Adrenal gland (tissue), 9 donors: ENCODE measurements at regions not wholly inside any gene's neighbourhood (a gene's known extent, or its start where the extent isn't known, plus 50 kb on each side); places are given as distances from the start of the nearest gene placed in this dataset.

Experiments used
- DNase-seq, 7 donors: peaks; one replicate each; pipeline ENCODE4 v3.0.0-alpha.2; 2019 to 2020
- H3K27ac ChIP-seq, 5 donors: fragments of 200-600 bp; sonication (generic) in 4 of 5; 1 replicate in 3 of 5; 2 replicates in 2 of 5; pipeline versions ENCODE4 v1.5.1 to v1.8.0; 2016 to 2020; ENCODE audit warnings: mild to moderate bottlenecking in 1 of 5
- H3K27me3 ChIP-seq: fragments of 200-600 bp; 2 replicates; pipeline ENCODE4 v1.8.0; 2021
- H3K36me3 ChIP-seq, 2 donors: fragments of 200-600 bp; replicated peaks in 1 of 2; 1 replicate in 1 of 2; 2 replicates in 1 of 2; pipeline versions ENCODE4 v1.5.1 to v1.8.0; 2018 to 2022
- H3K4me1 ChIP-seq, 2 donors: fragments of 200-600 bp; replicated peaks in 1 of 2; 1 replicate in 1 of 2; 2 replicates in 1 of 2; pipeline versions ENCODE4 v1.5.1 to v1.8.0; 2018 to 2021
- H3K4me3 ChIP-seq, 4 donors: fragments of 200-600 bp; sonication (generic) in 3 of 4; one replicate each; pipeline ENCODE4 v1.5.1; 2016 to 2018
- H3K9me3 ChIP-seq, 3 donors: fragments of 200-600 bp; sonication (generic) in 1 of 3; replicated peaks in 1 of 3; 1 replicate in 2 of 3; 2 replicates in 1 of 3; pipeline versions ENCODE4 v1.5.1 to v1.8.0; 2016 to 2021
- POLR2A ChIP-seq, 2 donors: fragments of 450-650 bp; IDR thresholded peaks; one replicate each; pipeline ENCODE4 v1.6.1; 2017; ENCODE audit warnings: antibody characterized with exemption in 2 of 2, mild to moderate bottlenecking in 2 of 2, moderate library complexity in 1 of 2
- WGBS, 4 donors: extraction: QIAGEN DNeasy Blood & Tissue Kit in 2 of 4; methylation state at CpG; one replicate each; pipeline versions ENCODE4 v1.1.5 to v1.1.7; 2013 to 2017; 5-methylcytosine and 5-hydroxymethylcytosine counted together
- intact Hi-C, 2 donors: fragments of 100-400 bp; cut with DNase I; formaldehyde crosslinking; loops; one replicate each; pipeline versions ENCODE4 v1.14.1 to v1.15.0; 2022 to 2023
- TF ChIP-seq, protein P1 (sequence below), 6 experiments: fragments of 450-650 bp in 4 of 6; fragments of 200-600 bp in 2 of 6; sonication (generic) in 1 of 6; IDR thresholded peaks; 1 replicate in 5 of 6; 2 replicates in 1 of 6; pipeline versions ENCODE4 v1.5.1 to v1.8.0; 2016 to 2021; ENCODE audit warnings: antibody characterized with exemption in 6 of 6, mild to moderate bottlenecking in 2 of 6, moderate library complexity in 1 of 6
- donor health status: healthy with polysubstance abuse.
- donor health status: Bipolar disorder and iron deficiency.
- donor health status: DM: yes; HTN: yes; CAD: no.
- donor health status: DM: no; HTN: no; CAD: no.
- donor health status: DM: no; HTN: no; CAD: no.

DNA sequence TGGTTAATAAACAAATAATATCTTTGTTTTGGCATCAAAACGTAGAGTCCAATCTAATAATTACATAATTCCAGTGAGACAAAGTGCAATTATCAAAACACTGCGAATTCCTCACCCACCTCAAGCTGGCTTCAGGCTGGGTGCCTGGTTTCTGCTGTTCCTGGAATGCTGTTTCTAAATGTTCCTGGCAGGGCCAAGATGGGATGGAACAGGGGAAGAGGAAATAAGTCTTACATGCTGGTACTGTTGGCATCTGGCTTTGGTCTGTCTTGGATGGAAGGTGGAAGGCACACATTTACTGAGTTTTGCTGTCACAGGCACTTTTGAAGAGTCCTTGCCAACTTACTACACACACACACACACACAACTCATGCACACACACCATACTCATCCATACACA is 101.9 kb upstream of the SLCO3A1 start:
- Histone ChIP-seq H3K4me3 (no peak overlapping the region), H3K36me3 (no peaks in the 10 kb centered on the region), H3K4me1 (no peaks in the 10 kb centered on the region), H3K27me3 (no peaks in the 10 kb centered on the region), H3K9me3 (no peaks in the 10 kb centered on the region), H3K27ac (no peak overlapping the region)
- no peak for DNase-seq
- 74 to 92% (median 82%) methylated on average over 2 of the region's 2 CpGs for WGBS, 4 donors
- intact Hi-C loops: no loop called here
- no peak for TF ChIP-seq POLR2A (IDR thresholded peaks at IDR 0.05)
- TF ChIP-seq, protein P1, sequence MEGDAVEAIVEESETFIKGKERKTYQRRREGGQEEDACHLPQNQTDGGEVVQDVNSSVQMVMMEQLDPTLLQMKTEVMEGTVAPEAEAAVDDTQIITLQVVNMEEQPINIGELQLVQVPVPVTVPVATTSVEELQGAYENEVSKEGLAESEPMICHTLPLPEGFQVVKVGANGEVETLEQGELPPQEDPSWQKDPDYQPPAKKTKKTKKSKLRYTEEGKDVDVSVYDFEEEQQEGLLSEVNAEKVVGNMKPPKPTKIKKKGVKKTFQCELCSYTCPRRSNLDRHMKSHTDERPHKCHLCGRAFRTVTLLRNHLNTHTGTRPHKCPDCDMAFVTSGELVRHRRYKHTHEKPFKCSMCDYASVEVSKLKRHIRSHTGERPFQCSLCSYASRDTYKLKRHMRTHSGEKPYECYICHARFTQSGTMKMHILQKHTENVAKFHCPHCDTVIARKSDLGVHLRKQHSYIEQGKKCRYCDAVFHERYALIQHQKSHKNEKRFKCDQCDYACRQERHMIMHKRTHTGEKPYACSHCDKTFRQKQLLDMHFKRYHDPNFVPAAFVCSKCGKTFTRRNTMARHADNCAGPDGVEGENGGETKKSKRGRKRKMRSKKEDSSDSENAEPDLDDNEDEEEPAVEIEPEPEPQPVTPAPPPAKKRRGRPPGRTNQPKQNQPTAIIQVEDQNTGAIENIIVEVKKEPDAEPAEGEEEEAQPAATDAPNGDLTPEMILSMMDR (IDR thresholded peaks at IDR 0.05): no peak

DNA sequence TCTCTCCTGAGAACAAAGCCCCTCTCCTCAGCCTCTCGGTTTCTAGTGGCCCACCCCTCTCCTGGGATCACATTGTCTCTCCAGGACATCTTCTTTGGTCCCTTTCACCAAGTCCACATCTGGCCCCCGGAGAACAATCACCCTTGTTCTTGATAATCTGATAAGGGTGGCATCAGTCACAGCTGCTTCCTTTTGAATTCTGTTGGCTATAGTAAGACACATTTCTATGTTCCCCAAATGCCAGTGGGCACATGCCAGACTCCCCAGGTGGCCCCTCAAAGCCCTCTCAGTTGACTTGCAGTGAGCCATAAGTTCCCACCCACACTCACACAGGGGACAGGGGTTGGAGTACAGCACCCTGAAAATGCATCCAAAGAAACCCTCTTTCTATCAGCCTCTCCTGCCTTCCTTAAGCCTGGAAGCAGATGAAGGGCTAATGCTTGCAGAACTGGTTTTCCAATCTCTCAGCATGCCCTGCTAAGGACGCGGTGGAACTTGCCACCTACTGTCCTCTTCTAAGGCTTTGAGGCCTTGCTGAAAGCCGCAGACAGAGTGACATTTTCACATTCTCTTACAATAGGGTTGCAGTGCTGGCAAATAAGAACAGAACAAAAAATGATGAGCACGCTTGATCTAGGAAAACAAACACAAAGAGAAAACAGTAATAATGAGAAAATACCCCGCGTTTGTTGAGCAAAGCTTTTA is 101.3 kb upstream of the SLCO3A1 start:
- TF ChIP-seq, protein P1 (IDR thresholded peaks at IDR 0.05): no peak
- TF ChIP-seq POLR2A (IDR thresholded peaks at IDR 0.05): no peak
- Histone ChIP-seq H3K27ac (no peak overlapping the region), H3K4me3 (no peak overlapping the region), H3K9me3 (no peaks in the 10 kb centered on the region), H3K36me3 (no peaks in the 10 kb centered on the region), H3K4me1 (no peaks in the 10 kb centered on the region), H3K27me3 (no peaks in the 10 kb centered on the region)
- WGBS, 4 donors: 73 to 80% (median 77%) methylated on average over 8 of the region's 8 CpGs
- DNase-seq: no peak
- intact Hi-C loops: no loop called here

DNA sequence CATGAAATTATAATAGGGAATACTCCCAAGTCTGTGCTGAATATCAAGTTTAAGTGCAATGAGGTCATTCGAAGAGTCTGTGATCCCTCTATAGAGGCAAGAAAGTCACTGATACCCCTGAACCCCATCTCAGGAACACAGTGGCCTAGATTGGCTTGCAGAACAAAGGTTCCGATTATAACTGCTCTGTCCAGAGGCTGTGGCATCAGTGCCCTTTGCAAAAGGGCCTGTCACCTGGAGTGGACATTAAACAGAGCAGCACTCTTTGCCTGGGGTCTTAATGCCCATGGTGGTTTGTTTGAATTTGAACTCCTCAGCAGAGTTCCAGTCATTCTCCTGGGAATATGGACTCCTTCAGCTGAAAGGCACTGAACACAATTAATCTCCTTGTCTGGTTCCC is 93.9 kb upstream of the SLCO3A1 start:
- Histone ChIP-seq H3K4me1 (no peaks in the 10 kb centered on the region), H3K9me3 (no peaks in the 10 kb centered on the region), H3K4me3 (no peak overlapping the region), H3K36me3 (no peaks in the 10 kb centered on the region), H3K27me3 (no peaks in the 10 kb centered on the region), H3K27ac (no peak overlapping the region)
- TF ChIP-seq, protein P1 (IDR thresholded peaks at IDR 0.05): no peak
- TF ChIP-seq POLR2A (IDR thresholded peaks at IDR 0.05): no peak
- 82 to 93% (median 86%) methylated on average over 1 to 2 of the region's 2 CpGs for WGBS, 4 donors
- intact Hi-C loops: no loop called here
- no peak for DNase-seq

GRCh38 chr15:91765660-91766059 is 87.8 kb upstream of the SLCO3A1 start:
- DNase-seq: no peak
- WGBS, 4 donors: 88 to 95% (median 90%) methylated on average over 3 of the region's 3 CpGs; no CpG with 5 or more reads in 1 of the 4 donors
- no peak for TF ChIP-seq POLR2A (IDR thresholded peaks at IDR 0.05)
- TF ChIP-seq, protein P1 (IDR thresholded peaks at IDR 0.05): no peak
- Histone ChIP-seq H3K4me3 (no peak overlapping the region), H3K4me1 (no peaks in the 10 kb centered on the region), H3K9me3 (no peaks in the 10 kb centered on the region), H3K36me3 (no peaks in the 10 kb centered on the region), H3K27ac (no peak overlapping the region), H3K27me3 (no peaks in the 10 kb centered on the region)
- intact Hi-C loops: no loop called here
